Pancreas (tissue), 10 donors: ENCODE measurements at regions not wholly inside any gene's neighbourhood (a gene's known extent, or its start where the extent isn't known, plus 50 kb on each side); places are given as distances from the start of the nearest gene placed in this dataset.

Experiments
- ATAC-seq, 4 donors: fragments of 200-7000 bp; cut with Tn5 transposase; one replicate each; pipeline versions ENCODE4 v1.8.0 to v1.9.1; 2020; ENCODE audit warnings: mild to moderate bottlenecking in 4 of 4, moderate library complexity in 4 of 4
- DNase-seq, 6 donors: peaks; one replicate each; pipeline ENCODE4 v3.0.0-alpha.2; 2020
- FAIRE-seq: peaks from 2 replicates; lab custom pipeline; 2012; peaks lifted over from hg19 to GRCh38; lab: Jason Lieb, UNC
- H3K27ac ChIP-seq, 4 donors: fragments of 200-600 bp; sonication (generic); 1 replicate in 3 of 4; 2 replicates in 1 of 4; pipeline versions ENCODE4 v1.5.0 to v1.8.0; 2020
- H3K27me3 ChIP-seq, 4 donors: fragments of 200-600 bp; one replicate each; pipeline ENCODE4 v1.8.0; 2021
- H3K36me3 ChIP-seq, 3 donors: fragments of 200-600 bp; sonication (generic) in 1 of 3; one replicate each; pipeline versions ENCODE4 v1.5.0 to v1.8.0; 2020 to 2021
- H3K4me1 ChIP-seq, 3 donors: fragments of 200-600 bp; one replicate each; pipeline ENCODE4 v1.8.0; 2021
- H3K4me3 ChIP-seq, 4 donors: fragments of 200-600 bp; sonication (generic) in 2 of 4; one replicate each; pipeline versions ENCODE4 v1.5.0 to v1.8.0; 2020 to 2021
- H3K9me3 ChIP-seq, 4 donors: fragments of 200-600 bp; one replicate each; pipeline ENCODE4 v1.8.0; 2021
- CTCF ChIP-seq, 4 donors: fragments of 200-600 bp; sonication (generic) in 3 of 4; IDR thresholded peaks; one replicate each; pipeline versions ENCODE4 v1.5.0 to v1.8.0; 2021; ENCODE audit warnings: antibody characterized with exemption in 4 of 4
- WGBS, 2 donors: extraction: QIAGEN DNeasy Blood & Tissue Kit; methylation state at CpG; one replicate each; pipeline ENCODE4 v1.1.7; 2013; 5-methylcytosine and 5-hydroxymethylcytosine counted together
- intact Hi-C, 3 donors: fragments of 100-400 bp; cut with DNase I; formaldehyde crosslinking; loops; one replicate each; pipeline versions ENCODE4 v1.11.1 to v1.14.2; 2022
- donor health status: healthy with polysubstance abuse.
- donor health status: DM: no; HTN: no; CAD: no; lungs with moderate emphysema.
- donor health status: DM: no; HTN: no; CAD: no.
- donor health status: control.
- donor health status: control.
- donor health status: Bipolar disorder and iron deficiency.
- donor health status: DM: yes; HTN: yes; CAD: no.
- donor health status: DM: no; HTN: no; CAD: no.
- donor health status: DM: no; HTN: no; CAD: no.
- donor health status: DM: yes; HTN: yes; CAD: no.

GRCh38 chr4:3391422-3391821 lies 50.3 kb upstream of the HGFAC start:
- no peaks in the 10 kb centered on the region for H3K9me3 ChIP-seq
- no peaks in the 10 kb centered on the region for H3K4me1 ChIP-seq
- H3K36me3 ChIP-seq: no peaks in the 10 kb centered on the region
- intact Hi-C loops: no loop called here
- FAIRE-seq (no peak), DNase-seq (no peak), ATAC-seq (no peak)
- H3K4me3 ChIP-seq: no peak overlapping the region
- H3K27me3 ChIP-seq: no peaks in the 10 kb centered on the region
- TF ChIP-seq CTCF (IDR thresholded peaks at IDR 0.05): no peak
- WGBS, 2 donors: 83 to 87% methylated on average over 9 of the region's 9 CpGs
- H3K27ac ChIP-seq: no peak overlapping the region
